ENCODE measurements at regions not wholly inside any gene's neighbourhood (a gene's known extent, or its start where the extent isn't known, plus 50 kb on each side); places are given as distances from the start of the nearest gene placed in this dataset.

DNA sequence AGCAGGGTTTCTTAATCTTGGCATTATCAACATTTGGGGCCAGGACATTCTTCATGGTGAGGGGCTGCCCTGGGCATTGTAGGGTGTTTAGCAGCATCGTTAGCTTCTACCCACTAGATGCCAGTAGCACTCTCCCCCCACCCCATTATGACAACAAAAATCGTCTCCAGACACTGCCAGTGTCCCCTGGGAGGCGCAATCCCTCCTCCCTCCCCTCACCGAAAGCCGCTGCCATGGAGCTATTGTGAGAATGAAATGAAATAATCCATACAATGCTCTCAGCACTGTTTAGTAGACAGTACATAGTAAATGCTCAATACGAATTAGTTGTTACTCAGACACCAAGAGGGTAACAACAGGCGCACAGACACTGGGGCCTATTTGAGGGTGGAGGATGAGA lies 502.9 kb downstream of the NPIPA7 start:
- TF ChIP-seq, protein P1, sequence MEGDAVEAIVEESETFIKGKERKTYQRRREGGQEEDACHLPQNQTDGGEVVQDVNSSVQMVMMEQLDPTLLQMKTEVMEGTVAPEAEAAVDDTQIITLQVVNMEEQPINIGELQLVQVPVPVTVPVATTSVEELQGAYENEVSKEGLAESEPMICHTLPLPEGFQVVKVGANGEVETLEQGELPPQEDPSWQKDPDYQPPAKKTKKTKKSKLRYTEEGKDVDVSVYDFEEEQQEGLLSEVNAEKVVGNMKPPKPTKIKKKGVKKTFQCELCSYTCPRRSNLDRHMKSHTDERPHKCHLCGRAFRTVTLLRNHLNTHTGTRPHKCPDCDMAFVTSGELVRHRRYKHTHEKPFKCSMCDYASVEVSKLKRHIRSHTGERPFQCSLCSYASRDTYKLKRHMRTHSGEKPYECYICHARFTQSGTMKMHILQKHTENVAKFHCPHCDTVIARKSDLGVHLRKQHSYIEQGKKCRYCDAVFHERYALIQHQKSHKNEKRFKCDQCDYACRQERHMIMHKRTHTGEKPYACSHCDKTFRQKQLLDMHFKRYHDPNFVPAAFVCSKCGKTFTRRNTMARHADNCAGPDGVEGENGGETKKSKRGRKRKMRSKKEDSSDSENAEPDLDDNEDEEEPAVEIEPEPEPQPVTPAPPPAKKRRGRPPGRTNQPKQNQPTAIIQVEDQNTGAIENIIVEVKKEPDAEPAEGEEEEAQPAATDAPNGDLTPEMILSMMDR (IDR thresholded peaks at IDR 0.05) = no peak
- Histone ChIP-seq H3K27ac (no peak overlapping the region), H3K4me3 (no peak overlapping the region)
- DNase-seq (ENCODE audit: low spot score) = no peak

DNA sequence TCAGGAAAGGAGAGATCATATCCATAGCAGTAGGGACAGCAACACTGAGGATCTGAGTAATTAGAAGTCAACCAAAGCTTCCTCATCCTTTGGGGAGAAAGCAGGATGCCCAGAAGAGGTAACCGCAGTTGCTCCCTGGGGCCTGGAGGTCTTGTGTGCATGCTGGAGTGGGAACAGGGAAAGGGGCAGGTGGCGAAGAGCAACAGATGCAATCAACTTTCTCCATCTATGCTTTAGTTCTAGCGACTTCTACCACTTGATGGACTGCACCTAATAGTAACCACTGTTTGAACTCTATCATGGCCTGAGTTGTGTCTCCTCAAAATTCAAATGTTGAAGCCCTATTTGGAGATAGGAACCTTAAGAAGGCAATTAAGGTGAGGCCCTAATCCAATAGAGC lies 503.8 kb downstream of the NPIPA7 start:
- Histone ChIP-seq H3K4me3 (no peak overlapping the region), H3K27ac (no peak overlapping the region)
- TF ChIP-seq, protein P1 (IDR thresholded peaks at IDR 0.05) = no peak
- no peak for DNase-seq (ENCODE audit: low spot score)

DNA sequence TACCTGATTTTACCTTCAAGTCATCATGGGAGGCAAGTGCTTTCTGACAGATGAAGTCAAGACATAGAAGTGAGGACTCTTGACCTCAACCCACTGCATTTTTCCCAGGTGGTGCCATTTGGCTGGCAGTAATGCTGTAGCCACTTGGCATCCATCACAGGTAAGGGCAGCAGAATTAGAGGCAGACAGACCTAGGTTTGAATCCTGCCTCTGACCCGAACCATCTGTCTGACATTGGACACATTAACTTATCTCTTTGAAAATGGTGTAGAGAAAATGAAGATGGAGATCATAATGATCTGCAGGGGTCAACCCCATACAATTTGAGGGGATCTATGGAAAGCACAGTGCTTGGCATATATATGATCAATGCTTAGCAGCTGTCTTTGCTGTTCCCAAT lies 505.5 kb downstream of the NPIPA7 start:
- TF ChIP-seq, protein P1 (IDR thresholded peaks at IDR 0.05) = no peak
- Histone ChIP-seq H3K4me3 (no peak overlapping the region), H3K27ac (no peak overlapping the region)
- DNase-seq (ENCODE audit: low spot score) = no peak

DNA sequence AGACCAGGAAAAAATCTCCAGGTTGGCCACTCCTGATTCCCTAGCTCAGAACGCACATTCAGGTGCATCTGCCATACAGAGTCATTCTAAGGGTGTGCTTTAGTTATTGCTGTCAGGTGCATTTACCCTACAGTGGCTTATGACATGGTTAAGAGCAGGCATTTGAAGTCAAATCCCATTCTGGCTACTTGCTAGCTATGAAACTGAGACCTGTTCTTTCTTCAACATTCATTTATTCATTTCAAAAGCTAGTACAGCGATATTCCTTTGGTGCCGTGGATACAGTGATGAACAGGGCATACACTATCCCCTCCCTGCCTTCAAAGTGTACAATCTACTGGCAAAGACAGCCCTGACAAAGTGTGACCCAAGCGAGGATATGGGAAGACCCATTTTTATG lies 508.3 kb downstream of the NPIPA7 start:
- H3K4me3 ChIP-seq = no peak overlapping the region
- DNase-seq (ENCODE audit: low spot score) = no peak
- H3K27ac ChIP-seq = no peak overlapping the region
- TF ChIP-seq, protein P1 (IDR thresholded peaks at IDR 0.05) = no peak

DNA sequence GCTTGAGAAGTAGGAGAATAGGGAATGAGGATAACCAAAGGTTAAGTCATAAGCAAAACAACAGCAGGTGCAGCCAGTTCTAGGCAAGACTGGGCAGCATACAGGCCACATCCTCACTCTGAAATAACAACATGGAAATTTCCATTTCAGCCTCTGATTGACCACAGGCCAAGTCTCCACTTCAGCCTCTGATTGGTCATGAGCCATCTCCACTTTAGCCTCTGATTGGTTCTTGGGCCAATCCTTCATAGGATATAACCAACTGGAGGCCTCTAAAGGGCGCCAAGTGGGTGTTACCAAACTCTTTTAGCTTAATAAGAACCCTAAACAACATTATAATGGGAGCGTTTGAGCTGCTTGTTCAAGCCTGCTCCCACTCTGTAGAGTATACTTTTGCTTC lies 512.0 kb downstream of the NPIPA7 start:
- TF ChIP-seq, protein P1 (IDR thresholded peaks at IDR 0.05) = no peak
- DNase-seq (ENCODE audit: low spot score) = no peak
- Histone ChIP-seq H3K27ac (no peak overlapping the region), H3K4me3 (no peak overlapping the region)

DNA sequence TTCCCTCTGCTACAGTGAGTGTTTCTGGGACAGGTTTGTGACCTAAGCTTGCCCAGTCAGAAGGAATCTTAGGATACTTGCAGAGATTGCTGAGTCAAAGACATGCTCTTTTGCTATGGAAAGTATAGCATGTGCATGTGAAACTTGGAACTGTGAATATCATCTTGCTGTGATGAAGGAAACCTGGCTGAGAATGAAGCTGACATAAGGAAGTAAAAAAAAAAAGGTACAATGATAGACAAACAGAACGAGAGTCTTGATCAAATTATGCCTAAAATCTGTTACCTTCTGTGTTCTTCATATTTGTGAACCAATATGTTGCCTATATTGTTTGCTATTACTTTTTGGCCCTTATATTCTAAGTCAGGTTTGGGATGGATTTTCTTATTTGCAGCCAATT lies 525.7 kb downstream of the NPIPA7 start:
- Histone ChIP-seq H3K27ac (no peak overlapping the region), H3K4me3 (no peak overlapping the region)
- TF ChIP-seq, protein P1 (IDR thresholded peaks at IDR 0.05) = no peak
- no peak for DNase-seq (ENCODE audit: low spot score)

DNA sequence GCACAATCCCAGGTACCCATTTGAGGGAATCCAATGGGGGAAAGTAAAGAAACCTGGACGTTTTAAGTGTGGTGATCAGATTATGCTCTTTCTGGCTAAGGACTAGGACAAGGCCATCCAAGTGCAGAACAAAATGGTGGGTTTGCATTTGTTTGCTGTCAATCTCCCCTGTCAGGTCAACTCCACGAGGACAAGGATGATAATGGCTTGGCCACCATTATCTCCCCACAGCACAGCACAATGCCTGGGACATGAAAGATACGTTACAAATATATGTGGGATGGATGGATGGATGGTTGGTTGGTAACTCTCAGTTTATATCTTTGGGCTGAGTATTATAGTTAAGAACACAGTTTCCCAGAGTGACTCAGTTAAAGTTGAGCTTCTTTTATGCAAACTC lies 526.9 kb downstream of the NPIPA7 start:
- Histone ChIP-seq H3K27ac (no peak overlapping the region), H3K4me3 (no peak overlapping the region)
- DNase-seq (ENCODE audit: low spot score) = no peak
- TF ChIP-seq, protein P1 (IDR thresholded peaks at IDR 0.05) = no peak

Measured in coronary artery (tissue), 2 donors.